Fibroblast of lung (primary cell): ENCODE measurements at regions not wholly inside any gene's neighbourhood (a gene's known extent, or its start where the extent isn't known, plus 50 kb on each side); places are given as distances from the start of the nearest gene placed in this dataset.
"Not testable (repeated sequence)": the region's sequence is repeated elsewhere in the genome, so short reads cannot be mapped to it uniquely, and the experiment has no call there.

Experiments used
- DNase-seq, 2 donors: peaks; one replicate each; pipeline versions ENCODE4 v3.0.0 to v3.0.0-alpha.2; 2010; ENCODE audit warnings: low read depth in 2 of 2
- H2AFZ ChIP-seq: 2 replicates; pipeline ENCODE4 v1.5.1; 2012; ENCODE audit warnings: low read length, control low read depth, inconsistent platforms
- H3K27ac ChIP-seq: 2 replicates; pipeline ENCODE4 v1.5.1; 2011; ENCODE audit warnings: low read length, control low read depth; ENCODE audit not compliant: insufficient read depth
- H3K27me3 ChIP-seq: 2 replicates; pipeline ENCODE4 v1.5.1; 2011; ENCODE audit warnings: mild to moderate bottlenecking, low read length; ENCODE audit not compliant: control insufficient read depth, insufficient read depth
- H3K36me3 ChIP-seq: 2 replicates; pipeline ENCODE4 v1.5.1; 2011; ENCODE audit warnings: low read length; ENCODE audit not compliant: control insufficient read depth, insufficient read depth
- H3K4me1 ChIP-seq: 2 replicates; pipeline ENCODE4 v1.5.1; 2011; ENCODE audit warnings: low read length; ENCODE audit not compliant: control insufficient read depth, insufficient read depth; ENCODE audit errors: extremely low read depth
- H3K4me2 ChIP-seq: 2 replicates; pipeline ENCODE4 v1.5.1; 2011; ENCODE audit warnings: low read length, control low read depth; ENCODE audit not compliant: insufficient read depth; ENCODE audit errors: extremely low read depth
- H3K4me3 ChIP-seq, 4 experiments: fragments of 200-600 bp in 1 of 4; sonication (generic) in 1 of 4; replicated peaks in 1 of 4; 2 replicates each; pipeline ENCODE4 v1.5.1; 2011 to 2016; ENCODE audit warnings: low read length in 4 of 4, low read depth in 3 of 4, mild to moderate bottlenecking in 3 of 4, control low read depth in 2 of 4, inconsistent platforms in 1 of 4, mixed read lengths in 1 of 4; ENCODE audit not compliant: insufficient read depth in 1 of 4; ENCODE audit errors: control extremely low read depth in 1 of 4
- H3K79me2 ChIP-seq: 2 replicates; pipeline ENCODE4 v1.5.1; 2012; ENCODE audit warnings: mild to moderate bottlenecking, low read length, inconsistent platforms; ENCODE audit not compliant: control insufficient read depth, insufficient read depth
- H3K9ac ChIP-seq: 2 replicates; pipeline ENCODE4 v1.5.1; 2011; ENCODE audit warnings: mild to moderate bottlenecking, low read length, control low read depth; ENCODE audit not compliant: insufficient read depth
- H3K9me3 ChIP-seq: 2 replicates; pipeline ENCODE4 v1.5.1; 2012; ENCODE audit warnings: low read depth, low read length; ENCODE audit not compliant: control insufficient read depth, insufficient read depth
- H4K20me1 ChIP-seq: 2 replicates; pipeline ENCODE4 v1.5.1; 2011; ENCODE audit warnings: low read length; ENCODE audit not compliant: control insufficient read depth, insufficient read depth; ENCODE audit errors: extremely low read depth
- EZH2 ChIP-seq: IDR thresholded peaks from 2 replicates; pipeline ENCODE4 v1.5.1; 2012; ENCODE audit warnings: low read length, control low read depth, mild to moderate bottlenecking; ENCODE audit errors: missing control alignments
- TF ChIP-seq, protein P1 (sequence below), 2 donors: IDR thresholded peaks in 1 of 2; conservative IDR thresholded peaks in 1 of 2; 1 replicate in 1 of 2; 2 replicates in 1 of 2; pipeline ENCODE4 v1.5.1; 2011 to 2012; ENCODE audit warnings: low read length in 2 of 2, control low read depth in 1 of 2, inconsistent platforms in 1 of 2, low read depth in 1 of 2, mild to moderate bottlenecking in 1 of 2

DNA sequence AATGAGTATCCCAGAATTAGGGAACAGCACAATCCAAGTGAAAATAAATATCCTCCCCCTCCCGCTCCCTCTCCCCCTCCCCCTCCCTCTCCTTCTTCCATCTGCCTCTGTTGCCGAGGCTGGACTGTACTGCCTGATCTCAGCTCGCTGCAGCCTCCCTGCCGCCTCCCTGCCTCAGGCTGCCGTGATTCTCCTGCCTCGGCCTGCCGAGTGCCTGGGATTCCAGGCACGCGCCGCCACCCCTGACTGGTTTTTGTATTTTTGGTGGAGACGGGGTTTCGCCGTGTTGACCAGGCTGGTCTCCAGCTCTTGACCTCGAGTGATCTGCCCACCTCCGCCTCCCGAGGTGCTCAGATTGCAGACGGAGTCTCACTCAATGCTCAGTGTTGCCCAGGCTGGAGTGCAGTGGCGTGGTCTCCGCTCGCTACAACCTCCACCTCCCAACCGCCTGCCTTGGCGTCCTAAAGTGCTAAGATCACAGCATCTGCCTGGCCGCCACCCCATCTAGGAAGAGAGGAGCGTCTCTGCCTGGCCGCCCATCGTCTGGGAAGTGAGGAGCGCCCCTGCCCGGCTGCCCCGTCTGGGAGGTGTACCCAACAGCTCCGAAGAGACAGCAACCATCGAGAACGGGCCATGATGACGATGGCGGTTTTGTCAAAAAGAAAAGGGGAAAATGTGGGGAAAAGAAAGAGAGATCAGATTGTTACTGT is 178.9 kb upstream of the IPO5 start:
- H3K4me3 ChIP-seq, DNase-seq: not testable (repeated sequence)

DNA sequence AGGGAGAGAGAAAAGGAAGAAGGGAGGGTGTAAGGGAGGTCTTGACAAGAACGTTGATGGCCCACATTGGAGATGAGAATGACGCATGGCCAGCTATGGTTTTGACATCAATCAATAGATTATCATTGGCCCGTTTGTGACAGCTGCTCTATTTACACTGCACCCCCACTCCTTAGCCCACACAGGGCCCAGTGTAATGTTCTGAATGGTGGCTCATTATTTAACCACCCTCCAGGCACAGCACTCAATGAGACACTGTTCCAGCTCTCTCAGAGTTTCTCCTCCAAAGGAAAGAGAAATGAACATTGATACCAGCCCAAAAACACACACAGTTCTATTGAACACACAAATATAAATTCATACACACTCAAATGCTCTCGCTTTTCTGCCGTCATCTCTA is 173.0 kb upstream of the IPO5 start:
- Histone ChIP-seq H3K9me3 (no peaks in the 10 kb centered on the region), H3K4me3 (no peak overlapping the region), H3K36me3 (no peaks in the 10 kb centered on the region), H3K27ac (no peak overlapping the region), H3K4me2 (no peak overlapping the region), H4K20me1 (no peaks in the 10 kb centered on the region), H3K9ac (no peak overlapping the region), H2AFZ (no peak overlapping the region), H3K4me1 (no peaks in the 10 kb centered on the region), H3K79me2 (no peaks in the 10 kb centered on the region), H3K27me3 (no peaks in the 10 kb centered on the region)
- TF ChIP-seq, protein P1, sequence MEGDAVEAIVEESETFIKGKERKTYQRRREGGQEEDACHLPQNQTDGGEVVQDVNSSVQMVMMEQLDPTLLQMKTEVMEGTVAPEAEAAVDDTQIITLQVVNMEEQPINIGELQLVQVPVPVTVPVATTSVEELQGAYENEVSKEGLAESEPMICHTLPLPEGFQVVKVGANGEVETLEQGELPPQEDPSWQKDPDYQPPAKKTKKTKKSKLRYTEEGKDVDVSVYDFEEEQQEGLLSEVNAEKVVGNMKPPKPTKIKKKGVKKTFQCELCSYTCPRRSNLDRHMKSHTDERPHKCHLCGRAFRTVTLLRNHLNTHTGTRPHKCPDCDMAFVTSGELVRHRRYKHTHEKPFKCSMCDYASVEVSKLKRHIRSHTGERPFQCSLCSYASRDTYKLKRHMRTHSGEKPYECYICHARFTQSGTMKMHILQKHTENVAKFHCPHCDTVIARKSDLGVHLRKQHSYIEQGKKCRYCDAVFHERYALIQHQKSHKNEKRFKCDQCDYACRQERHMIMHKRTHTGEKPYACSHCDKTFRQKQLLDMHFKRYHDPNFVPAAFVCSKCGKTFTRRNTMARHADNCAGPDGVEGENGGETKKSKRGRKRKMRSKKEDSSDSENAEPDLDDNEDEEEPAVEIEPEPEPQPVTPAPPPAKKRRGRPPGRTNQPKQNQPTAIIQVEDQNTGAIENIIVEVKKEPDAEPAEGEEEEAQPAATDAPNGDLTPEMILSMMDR (conservative IDR thresholded peaks at IDR 0.05 in 1 of 2, IDR thresholded peaks at IDR 0.05 in 1 of 2; ENCODE audit: low read depth in 1 of 2, low read length in 2 of 2), result no peak
- TF ChIP-seq EZH2, result no peak
- no peak for DNase-seq

More for the DNA sequence above, 178.9 kb upstream of the IPO5 start:
- H3K79me2 ChIP-seq, H4K20me1 ChIP-seq, H3K27ac ChIP-seq, H2AFZ ChIP-seq, H3K4me1 ChIP-seq, H3K4me2 ChIP-seq, H3K27me3 ChIP-seq, H3K36me3 ChIP-seq, H3K9ac ChIP-seq, H3K9me3 ChIP-seq: not testable (repeated sequence)

DNA sequence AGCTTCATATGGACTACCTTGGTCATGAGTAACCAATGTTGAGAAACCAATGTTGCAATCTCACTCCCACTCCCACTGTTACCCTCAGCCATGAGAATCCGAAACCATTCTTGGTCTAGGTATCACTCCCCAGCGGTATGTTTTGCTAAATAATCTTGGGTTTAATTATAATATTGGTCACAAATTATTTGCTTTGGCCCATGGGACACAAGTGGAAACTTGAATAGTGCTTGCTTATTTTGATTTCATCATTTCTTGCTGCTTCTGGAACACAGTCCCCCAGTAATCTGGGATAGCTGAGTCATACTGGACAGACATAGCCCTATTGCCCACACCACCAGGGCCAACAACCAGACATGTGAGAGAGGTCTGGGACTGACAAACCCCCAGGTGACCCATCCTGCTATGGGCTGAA is 171.6 kb upstream of the IPO5 start:
- Histone ChIP-seq H3K9me3 (no peaks in the 10 kb centered on the region), H3K36me3 (no peaks in the 10 kb centered on the region), H3K79me2 (no peaks in the 10 kb centered on the region), H3K9ac (no peak overlapping the region), H2AFZ (no peak overlapping the region), H4K20me1 (no peaks in the 10 kb centered on the region), H3K27me3 (no peaks in the 10 kb centered on the region), H3K4me3 (no peak overlapping the region), H3K4me2 (no peak overlapping the region), H3K27ac (no peak overlapping the region), H3K4me1 (no peaks in the 10 kb centered on the region)
- no peak for TF ChIP-seq EZH2
- TF ChIP-seq, protein P1 (conservative IDR thresholded peaks at IDR 0.05 in 1 of 2, IDR thresholded peaks at IDR 0.05 in 1 of 2; ENCODE audit: low read depth in 1 of 2, low read length in 2 of 2), result no peak
- DNase-seq, result peak in 1 of 2 donors; percentile 1
